GM19035 (cell line): ENCODE measurements at regions not wholly inside any gene's neighbourhood (a gene's known extent, or its start where the extent isn't known, plus 50 kb on each side); places are given as distances from the start of the nearest gene placed in this dataset.
"Not testable (repeated sequence)": the region's sequence is repeated elsewhere in the genome, so short reads cannot be mapped to it uniquely, and the experiment has no call there.

ENCODE experiments used
- ATAC-seq: cut with Tn5 transposase; IDR thresholded peaks from one replicate; pipeline ENCODE4 v1.9.1; 2021; ENCODE audit not compliant: unreplicated experiment

DNA sequence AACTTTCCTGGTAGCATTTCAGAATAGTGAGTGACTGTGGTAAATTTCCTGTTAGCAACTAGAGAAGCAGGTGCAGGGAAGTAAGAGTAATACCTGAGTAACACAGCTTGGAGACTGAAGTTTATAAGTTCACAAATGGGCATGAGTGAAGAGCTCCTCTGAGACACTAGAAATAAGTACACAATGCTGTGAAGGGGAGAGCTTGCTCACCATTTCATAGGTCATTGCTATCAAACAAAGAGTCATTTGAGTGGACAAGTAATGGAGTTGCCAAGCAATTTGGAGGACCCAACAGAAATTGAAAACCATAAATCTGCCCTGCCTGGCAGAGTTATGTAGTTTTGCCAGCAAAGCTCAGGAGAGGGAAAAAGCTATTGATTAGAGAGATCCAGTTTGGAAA is 523.6 kb downstream of the TRAM1L1 start:
- no peak for ATAC-seq

- ATAC-seq, result no peak
These were observed 533.6 kb downstream of the TRAM1L1 start for GRCh38 chr4:116551806-116552205.

- no peak for ATAC-seq
These were observed 537.7 kb downstream of the TRAM1L1 start for GRCh38 chr4:116547632-116548031.

DNA sequence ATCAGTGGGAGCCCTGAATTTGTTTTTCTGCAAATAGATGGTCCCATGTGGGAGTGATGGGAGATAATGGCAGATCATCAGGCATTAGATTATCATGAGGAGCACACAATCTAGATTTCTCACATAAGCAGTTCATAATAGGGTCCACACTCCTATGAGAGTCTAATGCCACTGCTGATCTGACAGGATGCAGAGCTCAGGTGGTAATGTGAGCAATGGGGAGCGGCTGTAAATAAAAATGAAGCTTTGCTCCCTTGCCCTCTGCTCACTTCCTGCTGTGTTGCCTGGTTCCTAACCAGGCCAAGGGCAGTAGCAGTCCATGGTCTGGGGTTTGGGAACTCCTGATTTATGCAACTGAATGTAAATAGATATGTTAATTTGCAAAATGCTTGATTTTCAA is 538.6 kb downstream of the TRAM1L1 start:
- ATAC-seq, result no peak

GRCh38 chr4:116544946-116545345 is 540.4 kb downstream of the TRAM1L1 start:
- ATAC-seq, result no peak

- ATAC-seq, result no peak
These were observed 545.6 kb downstream of the TRAM1L1 start for GRCh38 chr4:116539744-116540143.

- ATAC-seq, result no peak
These were observed 547.5 kb downstream of the TRAM1L1 start for GRCh38 chr4:116537828-116538227.

- not testable (repeated sequence) for ATAC-seq
These were observed 549.4 kb downstream of the TRAM1L1 start for GRCh38 chr4:116536024-116536423.

DNA sequence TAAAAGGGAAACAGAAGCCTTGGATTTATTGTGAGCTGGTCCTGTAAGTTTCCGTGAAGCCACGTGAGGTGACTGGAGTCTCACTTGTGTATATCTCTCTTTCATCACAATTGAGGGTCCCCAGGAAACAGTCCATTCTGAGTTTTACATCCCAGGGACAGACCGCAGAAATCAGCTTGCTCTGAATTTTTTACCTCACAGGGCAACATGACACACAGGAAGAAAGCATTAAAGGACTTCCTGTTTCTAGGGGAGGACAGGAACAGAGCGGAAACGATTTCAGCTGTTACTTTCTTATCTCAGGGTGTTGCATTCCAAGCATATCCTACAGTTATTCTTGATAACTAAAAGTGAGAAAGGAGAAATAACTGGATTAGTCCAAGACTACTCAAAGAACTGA is 553.5 kb downstream of the TRAM1L1 start:
- ATAC-seq, result no peak

- no peak for ATAC-seq
These were observed 554.4 kb downstream of the TRAM1L1 start for GRCh38 chr4:116531026-116531425.

- no peak for ATAC-seq
These were observed 555.3 kb downstream of the TRAM1L1 start for GRCh38 chr4:116530048-116530447.

DNA sequence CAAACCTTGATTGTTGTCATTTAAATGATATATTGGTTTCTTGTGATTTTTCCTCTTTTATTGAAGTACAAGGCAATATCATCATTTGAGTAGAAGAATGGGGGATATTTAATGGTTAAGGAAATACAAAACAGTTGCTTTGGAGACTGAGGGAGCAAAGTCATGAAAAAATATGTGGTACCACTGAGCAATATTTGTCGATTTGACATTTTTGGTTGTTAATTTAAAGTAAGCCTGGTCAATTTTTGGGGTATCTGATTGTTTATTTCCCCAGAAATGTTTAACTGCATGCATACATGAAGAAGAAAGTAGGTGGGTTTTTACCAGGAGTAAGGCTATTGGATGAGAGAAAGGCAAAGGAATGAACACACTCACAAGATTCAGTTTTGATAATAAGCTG is 556.2 kb downstream of the TRAM1L1 start:
- no peak for ATAC-seq

DNA sequence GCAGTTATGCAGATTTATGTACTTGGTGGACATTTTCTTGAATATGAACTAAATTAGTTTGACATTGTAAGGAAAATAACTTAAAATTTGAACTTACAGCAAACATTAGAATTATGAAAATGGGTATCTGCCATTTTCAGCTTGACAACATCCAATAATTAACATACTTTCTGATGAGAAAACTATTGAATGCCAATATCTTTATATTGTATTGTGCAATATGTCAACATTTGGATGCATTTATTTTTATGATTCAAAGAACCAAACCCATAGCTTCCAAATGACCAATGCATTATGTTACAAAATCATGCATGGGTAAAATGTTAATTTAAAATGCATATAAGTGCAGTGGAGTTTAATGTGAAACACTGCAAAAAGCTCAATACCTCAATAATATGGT is 562.5 kb downstream of the TRAM1L1 start:
- no peak for ATAC-seq

DNA sequence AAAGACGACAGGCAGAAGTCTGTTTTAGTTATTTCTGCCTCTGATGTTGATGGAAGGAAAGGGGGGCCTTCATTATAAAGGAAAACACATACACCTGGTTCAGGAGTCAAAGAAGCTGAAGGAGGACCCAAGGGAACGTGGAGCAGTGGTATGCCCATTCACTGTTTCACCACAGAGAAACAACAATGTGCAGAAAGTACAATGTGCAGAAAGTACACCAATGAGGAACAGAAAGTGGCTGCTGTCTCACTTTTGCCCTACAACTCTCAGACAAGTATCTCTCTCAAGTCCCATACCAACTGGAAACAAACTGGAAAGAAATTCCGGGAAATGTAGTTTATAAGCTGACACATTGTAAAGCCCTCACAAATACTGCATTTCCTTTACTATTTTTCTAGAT is 564.5 kb downstream of the TRAM1L1 start:
- ATAC-seq, result no peak

GRCh38 chr4:116516711-116517110 is 568.7 kb downstream of the TRAM1L1 start:
- no peak for ATAC-seq

DNA sequence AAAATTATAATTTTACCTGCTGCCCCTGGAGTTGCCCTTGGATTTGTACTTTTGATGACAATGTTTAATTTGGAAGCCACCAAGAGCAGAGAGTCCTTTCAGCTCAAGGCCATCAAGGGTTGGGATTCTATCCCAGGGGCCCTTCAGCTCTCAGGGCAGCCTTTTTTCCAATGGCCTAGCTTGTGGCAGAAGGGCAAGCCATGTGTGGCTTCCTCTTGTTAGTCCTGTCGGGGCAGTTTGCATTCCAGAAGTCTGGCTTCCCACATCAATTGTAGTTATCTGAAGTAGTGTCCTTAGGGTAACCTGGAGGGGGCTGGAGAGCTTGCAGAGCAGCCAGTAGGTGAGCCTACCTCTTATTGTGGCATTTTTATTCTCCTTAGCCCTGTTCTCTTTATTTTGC is 569.4 kb downstream of the TRAM1L1 start:
- ATAC-seq, result no peak

- no peak for ATAC-seq
These were observed 572.8 kb downstream of the TRAM1L1 start for GRCh38 chr4:116512552-116512951.

- ATAC-seq, result no peak
These were observed 583.4 kb downstream of the TRAM1L1 start for GRCh38 chr4:116501954-116502353.

- no peak for ATAC-seq
These were observed 585.2 kb downstream of the TRAM1L1 start for GRCh38 chr4:116500225-116500624.

- no peak for ATAC-seq
These were observed 595.6 kb downstream of the TRAM1L1 start for GRCh38 chr4:116489739-116490138.

- ATAC-seq, result no peak
These were observed 599.0 kb downstream of the TRAM1L1 start for GRCh38 chr4:116486401-116486800.

DNA sequence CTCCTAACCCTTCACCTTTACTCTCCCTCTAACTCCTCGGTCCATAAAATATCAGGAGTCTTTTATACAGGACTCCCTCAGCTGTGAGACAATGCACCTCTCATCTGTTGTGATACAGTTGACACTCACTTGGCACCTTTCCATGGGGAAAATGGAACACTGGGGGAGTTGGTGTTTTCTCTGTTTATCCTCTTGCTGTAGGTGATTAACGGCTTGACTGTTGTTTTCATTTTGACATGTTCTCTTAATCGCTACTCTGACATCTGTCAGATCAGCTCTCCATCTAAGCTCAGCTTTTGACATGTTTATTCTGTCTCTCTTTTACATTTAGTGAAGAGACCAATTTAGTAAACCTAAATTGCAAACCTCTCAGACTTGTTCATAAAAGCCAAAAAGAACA is 604.8 kb downstream of the TRAM1L1 start:
- no peak for ATAC-seq

GRCh38 chr4:116478343-116478742 is 607.0 kb downstream of the TRAM1L1 start:
- ATAC-seq, result no peak

- peak; percentile 59 for ATAC-seq
These were observed 615.8 kb downstream of the TRAM1L1 start for GRCh38 chr4:116469582-116469981.
